NCI-H510A treated with DMSO at 0.1 percent for 48 hours (cell line): ENCODE measurements at regions not wholly inside any gene's neighbourhood (a gene's known extent, or its start where the extent isn't known, plus 50 kb on each side); places are given as distances from the start of the nearest gene placed in this dataset.

Experiments
- DNase-seq: peaks from one replicate; lab custom pipeline; 2025; lab: John Stamatoyannopoulos, UW

DNA sequence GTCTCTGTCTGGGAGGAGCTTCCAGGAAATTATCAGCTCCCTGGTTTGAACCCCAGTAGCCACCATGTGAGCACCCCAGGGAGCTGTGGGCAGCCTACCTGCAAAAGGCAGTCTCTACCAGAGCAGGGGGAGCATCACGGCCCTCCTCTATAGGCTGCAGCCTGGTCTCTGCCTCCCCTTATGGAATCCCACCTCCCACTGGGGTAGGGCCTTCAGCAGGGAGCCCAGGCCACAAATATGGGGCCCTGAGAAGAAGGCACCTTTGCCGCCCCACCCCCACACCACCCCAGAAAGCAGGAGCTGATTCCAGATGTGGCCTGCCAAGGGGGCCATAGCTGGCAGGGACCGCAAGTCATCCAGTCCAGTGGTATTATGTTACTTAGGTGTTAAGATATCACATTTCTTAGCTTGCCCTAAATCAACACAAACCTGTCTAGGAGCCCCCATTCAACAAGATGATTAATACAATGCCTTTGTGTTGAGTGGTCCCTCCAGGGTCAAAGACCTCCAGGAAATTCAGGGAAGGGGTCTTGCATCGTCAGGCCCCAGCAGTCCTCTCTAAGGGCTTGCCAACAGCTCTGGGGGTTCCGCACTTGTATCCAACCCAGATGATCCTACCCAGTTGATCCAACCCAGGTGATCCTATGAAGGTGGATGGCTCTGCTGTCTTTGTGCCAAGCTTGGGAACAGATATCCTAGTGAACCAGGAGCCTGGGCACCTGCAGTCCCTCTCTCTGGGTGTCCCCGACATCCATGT lies 114.9 kb downstream of the OAT start:
- no peak for DNase-seq

DNA sequence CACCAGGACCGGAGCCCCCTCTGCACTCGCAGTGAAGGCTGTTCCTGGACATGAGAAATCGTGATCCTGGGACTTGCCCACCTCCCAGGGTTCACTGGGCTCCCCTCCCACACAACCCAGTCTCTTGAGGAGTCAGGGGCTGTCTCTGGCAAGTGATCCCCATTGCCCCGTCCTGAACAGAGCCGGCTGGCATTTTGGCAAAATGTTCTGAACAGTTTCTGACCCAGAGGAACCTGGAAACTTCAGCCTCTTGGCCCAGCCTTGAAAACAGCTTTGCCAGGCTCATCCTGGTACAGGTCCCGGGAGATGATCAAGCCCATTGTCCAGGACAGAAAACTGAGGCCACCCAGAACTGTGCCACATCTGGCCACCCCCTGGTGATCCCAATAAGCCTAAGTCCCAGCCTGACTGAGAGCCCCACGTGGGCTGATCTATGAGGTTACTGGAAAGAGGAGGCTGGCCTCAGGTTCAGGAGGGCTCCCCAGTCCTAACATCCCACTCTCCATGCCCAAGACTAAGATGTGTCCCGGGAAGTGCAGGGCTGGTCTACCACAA lies 115.7 kb downstream of the OAT start:
- no peak for DNase-seq

DNA sequence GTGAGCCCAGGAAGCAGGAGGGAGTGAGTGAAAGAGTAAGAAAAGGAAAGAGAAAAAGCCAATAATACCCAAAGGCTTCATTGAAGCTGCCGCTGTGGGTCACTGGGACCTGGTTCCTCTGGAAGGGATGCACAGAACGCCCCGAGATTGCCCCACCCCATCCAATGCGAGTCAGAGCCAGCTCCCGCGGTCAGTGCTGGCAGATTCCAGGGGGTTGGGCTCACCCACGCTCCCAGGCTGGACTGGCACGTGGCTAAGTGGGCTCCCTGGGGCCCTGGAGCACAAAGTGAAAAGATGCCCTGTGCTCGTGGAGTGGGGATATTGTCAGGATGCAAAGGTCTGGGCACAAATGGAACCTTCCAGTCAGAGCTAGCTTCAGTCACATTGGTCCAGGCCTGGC lies 117.0 kb downstream of the OAT start:
- no peak for DNase-seq

DNA sequence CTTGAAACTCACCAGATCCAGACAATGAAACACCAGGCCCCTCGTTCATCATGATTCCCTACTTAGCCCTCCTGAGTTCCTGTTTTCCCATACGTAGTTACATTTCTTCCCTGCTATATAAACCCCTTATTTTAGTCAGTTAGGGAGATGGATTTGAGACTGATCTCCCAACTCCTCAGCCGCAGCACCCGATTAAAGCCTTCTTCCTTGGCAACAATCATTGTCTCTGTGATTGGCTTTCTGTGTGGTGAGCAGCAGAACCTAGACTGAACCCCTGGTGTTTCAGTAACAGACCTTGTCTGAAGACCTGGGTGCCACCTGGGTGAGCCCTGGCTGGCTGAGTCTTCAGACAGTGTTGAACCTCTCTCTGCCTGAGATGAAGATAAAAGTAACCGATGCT lies 118.0 kb downstream of the OAT start:
- no peak for DNase-seq

DNA sequence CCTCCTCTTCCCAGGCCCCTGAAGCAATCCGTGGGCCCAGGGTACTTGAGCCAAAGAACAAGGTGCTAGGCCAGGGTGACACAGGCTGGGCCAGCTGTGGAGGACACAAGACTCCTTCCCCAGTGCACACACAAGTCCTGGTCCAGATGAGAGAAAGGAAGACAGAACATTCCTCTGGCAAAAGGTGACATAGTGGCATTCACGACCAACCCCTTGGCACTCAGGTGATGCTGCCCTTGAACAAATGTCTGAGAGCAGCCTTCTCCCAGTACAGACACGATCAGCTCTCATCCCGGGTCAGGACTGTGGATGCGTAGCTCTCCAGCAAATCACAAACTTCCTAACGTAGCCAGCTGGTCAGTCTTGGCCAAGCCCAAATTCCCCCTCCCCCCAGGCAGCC lies 118.5 kb downstream of the OAT start:
- no peak for DNase-seq

DNA sequence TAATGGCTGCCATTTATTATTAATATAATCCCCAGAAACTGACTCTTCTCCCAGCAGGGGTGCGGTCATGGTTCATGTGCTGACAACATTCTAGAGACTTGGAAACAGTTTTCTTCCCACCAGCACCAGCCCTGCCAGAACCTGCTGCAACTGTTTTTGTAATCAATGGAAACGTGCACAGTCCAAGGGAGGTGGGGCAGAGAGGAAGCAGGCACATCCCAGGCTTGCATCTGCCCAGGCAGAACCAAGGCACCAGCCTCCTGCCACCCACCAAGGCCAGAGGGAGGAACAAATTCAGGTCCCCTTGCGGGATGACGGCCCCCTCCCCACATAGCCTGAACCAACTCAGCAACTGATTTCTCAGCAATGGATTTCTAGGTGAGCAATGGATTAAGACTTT lies 119.0 kb downstream of the OAT start:
- DNase-seq: no peak

DNA sequence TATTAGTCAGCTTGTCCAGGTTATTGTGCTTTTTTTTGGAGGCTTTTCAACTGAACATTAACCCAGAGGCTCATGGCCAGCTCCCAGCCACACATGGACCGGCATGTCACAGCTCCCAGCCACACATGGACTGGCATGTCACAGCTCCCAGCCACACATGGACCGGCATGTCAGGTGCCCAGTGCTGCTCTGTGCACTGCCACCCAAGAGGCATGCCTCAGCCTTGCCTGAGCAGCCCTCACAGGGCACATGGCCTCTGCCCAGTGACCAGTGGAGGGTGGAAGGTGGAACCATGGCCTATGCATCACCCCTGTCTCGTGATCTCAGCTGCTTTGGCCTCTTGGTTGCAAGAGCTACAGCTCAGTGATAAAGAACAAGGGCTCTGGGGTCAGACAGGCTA lies 119.8 kb downstream of the OAT start:
- DNase-seq: no peak

DNA sequence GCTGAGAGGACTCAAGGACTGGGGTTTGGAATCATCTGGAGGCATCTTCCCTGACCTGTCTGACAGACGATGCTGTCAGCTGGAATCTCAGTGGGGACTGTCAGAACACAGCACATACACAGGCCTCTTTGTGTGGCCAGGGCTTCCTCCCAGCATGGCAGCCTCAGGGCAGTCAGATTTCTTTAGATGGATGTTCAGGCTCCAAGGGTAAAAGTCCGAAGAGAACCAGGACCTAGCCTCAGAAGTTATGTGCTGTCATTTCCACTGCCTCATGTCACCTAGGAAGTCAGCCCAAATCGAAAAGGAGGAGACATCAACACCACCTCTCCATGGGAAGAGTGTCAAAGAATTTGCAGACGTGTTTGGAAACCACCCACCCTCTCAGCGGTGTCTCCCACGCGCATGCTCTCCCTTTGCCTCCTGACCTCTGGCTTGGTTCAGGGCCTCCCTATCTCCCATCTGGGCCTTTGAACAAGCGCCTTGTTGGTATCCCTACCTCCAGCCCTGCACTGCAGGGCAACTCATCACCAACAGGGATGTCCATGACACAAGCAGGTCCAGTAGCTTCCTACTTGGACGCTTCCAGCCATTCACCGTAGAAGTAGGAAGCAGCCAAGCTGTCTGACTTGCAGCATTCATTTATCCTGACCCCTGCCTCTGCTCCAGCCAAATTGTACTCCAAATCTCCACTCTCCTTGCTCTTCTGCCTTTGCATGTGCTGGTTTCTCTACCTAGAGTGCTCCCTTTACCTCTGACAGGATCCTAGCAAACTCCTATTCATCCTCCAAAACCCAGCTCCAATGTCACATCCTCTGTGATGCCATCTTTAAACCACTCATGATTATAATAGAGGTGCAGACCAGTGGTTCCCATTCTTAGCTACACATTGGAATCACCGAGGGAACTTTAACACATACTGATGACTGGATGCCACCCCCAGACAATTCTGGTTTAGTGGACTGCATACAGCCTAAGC lies 121.6 kb downstream of the OAT start:
- DNase-seq: no peak

DNA sequence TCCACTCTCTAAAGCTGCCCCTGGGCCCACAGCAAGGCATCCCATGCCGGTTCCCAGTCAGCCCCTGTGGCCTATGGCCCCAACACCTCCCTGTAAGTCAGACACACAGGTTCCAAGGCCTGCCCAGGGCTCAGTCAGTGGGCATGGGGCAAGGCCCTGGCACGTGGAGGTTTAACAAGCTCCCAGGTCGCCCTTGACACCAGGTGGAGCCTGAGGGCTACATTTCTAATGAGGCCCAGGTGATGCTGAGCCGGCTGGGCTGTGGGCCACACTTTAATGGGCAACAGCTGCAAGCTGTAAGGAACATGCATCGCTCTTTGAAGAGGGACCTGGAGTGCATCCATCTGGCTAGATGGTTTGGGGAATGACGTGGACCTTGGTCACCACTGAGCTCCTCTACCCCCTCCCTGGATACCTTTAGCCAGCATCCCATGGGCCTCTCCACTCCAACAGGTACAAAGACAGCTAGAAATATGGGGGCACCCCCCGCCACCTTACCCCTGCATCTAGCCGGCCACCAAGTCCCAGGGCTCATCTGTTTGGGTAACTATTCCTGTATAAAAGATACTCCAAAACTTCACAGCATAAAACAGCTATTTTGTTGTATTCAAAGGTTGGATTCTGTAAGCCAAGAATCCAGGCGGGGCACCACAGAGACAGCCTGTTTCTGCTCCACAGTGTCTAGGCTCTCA lies 122.5 kb downstream of the OAT start:
- DNase-seq: peak; percentile 34

DNA sequence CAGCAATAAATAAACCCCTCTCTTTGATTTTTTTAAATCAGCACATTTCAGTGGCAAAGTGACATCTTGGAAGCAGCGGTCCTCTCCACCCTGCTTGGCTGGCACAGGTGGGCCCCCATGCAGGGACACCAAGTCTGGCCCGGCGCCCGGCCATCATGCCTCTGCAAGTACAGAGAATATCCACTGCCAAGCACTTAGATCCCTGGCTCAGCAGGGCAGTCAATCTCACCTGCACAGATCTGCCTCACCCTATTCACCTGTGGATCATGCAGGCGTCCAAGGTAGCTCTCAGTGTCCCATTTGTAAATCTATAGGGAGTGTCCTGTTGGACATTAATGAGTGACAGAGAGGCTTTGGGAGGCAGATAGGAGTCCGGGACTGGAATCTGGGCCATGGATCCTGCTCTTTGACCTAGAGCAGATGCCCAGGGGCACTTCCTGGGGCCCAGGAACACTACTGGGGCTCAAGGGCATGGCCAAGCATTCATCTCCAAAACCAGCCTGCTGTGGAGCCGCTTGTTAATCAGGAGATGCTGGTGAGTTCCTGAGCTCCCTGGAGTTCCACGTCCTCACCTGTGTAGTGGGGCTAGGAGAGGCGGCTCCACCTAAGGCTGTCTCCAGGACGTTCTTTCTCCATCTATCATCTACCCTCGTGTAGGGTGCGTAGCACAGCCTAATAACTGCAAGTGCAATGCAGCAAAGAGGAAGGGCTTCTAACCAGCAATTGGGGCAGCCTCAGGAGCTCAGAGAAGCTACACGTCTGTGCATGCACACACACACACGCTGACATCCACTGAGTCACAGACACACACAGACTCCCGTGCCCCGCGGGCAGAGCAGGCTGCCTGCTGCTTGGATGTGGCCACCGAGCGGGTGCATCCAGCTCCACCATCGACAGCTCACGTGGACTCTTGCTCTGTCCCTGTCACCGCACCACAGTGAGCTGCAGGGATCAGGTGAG lies 123.6 kb downstream of the OAT start:
- no peak for DNase-seq

DNA sequence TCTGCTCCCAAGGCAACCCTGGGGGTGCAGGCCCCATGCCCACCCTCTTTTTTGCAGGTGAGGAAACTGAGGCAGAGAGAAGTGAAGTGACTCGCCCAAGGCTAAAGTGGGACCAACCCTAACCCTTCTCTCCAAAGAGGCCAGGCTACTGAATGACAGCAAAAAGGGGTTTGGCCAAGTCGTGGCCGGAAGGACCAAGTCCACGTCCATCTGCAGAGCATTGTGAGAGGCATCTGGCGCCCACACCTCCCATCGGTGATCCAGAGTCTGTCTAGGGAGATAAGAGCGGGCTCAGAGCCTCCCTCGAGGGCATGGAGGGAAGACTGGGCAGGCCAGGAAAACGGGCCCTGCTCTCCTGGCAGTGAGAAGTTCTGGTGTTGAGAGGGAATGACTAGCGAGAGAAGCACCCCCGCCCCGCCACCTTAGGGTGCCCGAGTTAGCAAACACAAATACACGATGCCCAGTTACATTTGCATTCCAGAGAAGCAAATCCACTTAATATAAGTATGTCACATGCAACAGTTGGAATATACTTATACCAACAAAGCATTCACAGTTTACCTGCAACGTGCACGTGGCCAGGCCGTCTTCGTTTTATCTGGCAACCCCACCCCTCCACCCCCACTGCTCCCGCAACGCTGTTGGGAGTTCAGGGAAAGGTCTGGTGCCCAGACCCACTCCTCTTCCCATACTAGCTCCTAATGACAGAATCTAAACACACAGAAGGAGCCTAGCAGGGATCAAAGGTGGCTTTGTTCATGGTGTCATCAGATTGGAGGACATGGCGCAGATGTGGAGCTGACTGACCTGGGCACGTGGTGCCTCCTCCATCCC lies 124.9 kb downstream of the OAT start:
- no peak for DNase-seq

DNA sequence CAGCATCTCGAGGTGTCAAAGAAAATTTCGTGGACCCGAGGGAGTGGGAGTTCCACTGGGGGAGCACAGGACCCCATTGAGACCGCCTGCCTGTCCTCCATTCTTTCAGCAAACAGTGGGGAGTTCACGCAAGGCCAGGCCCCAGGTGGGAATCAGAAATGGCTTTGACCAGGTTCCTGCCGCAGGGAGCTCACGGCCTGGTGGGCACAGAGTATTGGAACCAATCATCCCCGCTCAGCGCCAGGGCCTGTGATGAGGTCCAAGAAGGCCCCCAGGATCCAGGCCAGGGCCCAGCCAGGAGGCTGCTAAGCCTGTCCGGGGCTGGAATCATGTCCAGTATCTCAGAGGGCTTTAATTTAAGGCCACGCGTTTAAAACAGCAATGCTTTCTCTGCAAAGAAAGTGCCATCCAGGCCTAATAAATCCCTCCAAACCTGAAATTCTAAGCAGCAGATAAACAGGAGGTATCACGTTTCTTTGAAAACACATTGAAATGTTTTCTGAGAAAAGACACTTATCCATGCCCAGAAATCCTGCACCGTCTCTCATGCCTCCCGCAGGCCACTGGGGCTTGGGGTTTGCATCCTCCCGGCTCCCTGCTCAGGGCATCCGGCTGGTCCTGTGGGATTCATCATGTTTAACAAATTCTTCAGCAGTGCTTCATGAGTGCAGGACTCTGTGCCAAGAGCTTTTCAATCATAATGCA lies 125.7 kb downstream of the OAT start:
- no peak for DNase-seq

DNA sequence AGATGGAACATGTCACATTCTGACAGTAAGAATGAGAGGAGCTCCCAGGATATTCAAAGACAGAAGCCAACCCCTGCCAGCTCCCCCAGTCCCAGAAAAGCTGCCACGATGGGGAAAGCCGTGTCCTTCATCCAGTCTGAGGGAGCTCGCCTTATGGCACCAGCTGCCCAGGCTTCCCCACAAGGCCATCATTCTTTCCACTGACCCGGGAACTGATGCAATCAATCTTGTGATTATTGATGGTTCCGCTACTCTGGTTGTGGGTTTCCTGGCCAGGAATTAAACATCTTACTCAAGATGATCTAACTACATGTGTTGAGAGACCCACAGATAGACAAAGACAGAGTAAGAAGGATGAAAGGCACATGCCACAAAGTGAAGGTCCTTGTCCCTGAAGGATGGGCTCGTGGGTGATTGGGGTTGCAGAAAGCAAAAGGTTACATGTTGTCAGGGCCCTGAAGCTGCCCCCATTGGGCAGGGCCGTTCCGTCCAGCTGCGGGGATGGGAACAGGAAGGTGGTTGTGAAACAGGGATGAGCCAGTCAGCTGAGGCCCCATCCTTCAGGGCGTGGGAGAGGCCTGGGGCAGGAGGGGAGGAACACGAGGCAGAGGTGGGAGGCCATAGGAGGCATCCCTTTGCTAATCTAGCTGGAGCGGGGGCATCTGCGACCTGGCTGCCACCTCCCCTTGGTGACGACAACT lies 127.6 kb downstream of the OAT start:
- DNase-seq: no peak

DNA sequence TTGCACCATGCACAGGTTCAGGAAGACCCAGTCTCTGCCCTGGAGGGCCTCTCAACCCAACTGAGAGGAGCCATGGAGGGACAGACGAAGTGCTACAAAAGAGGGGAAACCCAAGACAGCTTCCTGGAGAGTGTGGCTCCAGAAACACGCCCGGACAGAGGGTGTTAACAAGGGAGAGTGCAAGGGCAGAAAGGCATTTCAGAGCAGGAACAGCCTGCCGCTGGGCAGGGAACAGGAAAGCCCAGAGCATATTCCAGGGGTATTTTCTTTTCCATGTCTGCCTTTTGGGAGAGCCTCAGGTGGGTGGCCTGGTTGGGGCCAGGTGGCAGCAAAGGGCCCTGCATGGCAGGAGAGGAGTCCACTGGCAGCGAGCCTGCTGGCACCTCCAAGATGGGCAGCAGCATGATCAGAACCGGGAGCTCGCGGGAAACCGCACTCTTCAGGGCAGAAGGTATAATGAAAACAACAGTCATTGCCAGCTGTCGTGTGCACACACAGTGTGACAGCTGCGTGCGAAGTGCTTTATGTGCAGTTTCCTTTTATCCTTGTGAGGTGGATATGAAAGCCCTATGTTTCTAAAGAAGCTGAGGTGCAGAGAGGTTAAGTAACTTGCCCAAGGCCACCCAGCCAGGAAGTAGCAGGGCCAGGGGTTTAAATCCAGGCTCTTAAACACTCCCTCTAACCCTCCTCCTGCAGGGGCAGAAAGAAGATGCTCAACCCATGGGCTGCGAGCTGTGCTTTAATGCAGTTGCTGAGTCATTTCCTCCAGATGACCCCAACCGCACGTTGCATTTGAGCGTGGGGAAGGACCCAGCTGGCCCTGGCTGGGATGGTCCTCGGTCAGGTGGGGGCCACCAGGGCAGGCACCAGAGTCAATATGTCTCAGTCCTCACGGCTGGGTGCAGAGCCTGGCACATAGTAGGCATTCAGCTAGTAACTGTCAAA lies 128.6 kb downstream of the OAT start:
- no peak for DNase-seq

DNA sequence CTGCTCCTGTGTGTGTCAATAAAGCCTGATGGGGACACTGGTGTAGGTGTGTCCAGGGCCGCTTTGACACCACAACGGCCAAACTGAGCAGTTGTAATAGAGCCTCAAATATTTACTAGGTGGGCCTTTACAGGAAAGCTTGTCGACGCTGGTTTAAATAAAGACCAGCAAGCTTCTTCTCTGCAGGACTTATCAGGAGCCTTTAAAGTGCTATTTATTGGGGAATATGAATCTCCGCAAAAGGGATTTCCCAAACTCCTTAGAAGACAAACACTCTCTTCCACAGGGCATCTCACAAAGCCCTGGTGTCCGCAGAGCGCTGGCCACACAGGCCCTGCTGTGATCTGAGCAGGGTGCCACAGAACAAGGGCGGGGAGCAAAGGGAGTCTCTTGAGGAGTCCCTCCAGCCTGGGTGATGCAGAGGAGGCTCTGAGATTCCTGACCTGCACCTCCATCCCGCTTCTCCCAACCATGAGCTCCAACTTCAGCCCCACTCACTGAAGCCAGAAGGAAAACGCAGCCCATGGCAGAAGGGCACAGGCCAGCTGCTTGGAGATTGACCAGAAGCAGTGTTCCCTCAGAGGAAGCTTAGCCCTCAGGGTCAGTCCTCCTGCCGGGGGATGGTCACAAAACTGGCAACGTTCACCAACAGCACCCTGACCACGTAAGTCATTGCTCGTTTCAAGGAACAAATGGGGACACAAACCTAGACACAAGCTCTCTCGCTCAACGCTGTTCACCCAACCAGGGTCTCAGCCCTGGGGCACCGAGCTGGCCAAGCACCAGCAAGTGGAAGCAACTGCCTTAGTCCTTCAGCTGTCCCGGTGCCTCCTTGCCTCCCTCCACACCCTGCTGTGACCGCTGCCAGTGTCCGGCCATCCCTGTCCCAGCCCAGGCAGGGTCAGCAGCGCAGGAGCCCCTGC lies 129.5 kb downstream of the OAT start:
- no peak for DNase-seq

DNA sequence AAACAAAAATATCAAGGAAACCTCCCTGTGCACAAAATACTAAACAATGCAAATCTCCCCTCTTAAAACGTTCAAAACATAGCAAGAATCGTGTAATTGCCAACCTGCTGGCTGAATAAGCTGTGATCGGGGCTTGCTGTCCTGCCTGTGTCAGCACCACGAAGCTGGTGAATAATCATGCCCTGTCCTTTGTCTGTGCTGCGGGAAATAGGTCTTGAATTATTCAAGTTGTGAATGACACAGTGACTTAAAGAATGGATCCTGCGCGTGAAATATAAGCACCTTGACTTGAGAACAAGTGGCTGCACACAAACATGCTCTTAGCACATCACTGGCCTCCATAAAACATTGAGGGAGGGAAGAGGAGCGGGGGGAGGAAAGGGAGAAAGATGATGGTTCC lies 130.2 kb downstream of the OAT start:
- no peak for DNase-seq

DNA sequence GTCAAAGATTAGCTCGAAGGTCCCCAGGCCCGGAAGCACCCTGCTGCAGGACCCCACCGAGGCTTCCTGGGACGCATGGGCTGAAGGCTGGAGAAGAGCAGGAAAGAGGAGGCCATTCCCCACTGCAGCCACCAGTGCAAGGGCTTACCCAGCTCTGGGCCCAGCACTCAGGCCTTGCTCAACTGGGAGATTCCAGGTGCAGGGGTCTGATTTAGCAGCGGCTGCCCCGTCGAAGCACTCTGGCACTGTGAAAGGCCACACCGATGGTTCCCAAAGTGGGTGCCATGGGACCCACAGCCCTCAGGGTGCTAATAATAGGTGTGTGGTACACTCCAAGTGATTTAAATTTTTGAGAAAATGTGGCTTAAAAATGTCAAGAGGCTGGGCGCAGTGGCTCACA lies 130.9 kb downstream of the OAT start:
- no peak for DNase-seq
